ENCODE measurements at regions not wholly inside any gene's neighbourhood (a gene's known extent, or its start where the extent isn't known, plus 50 kb on each side); places are given as distances from the start of the nearest gene placed in this dataset.
A peak's percentile ranks its signal among the peaks of the same experiment; 100 is the strongest.

- WGBS, 10 experiments = 28 to 83% (median 80%) methylated on average over 1 to 4 of the region's 5 CpGs; no CpG with 5 or more reads in 5 of the 10 experiments
- H3K4me3 ChIP-seq = no peak overlapping the region
- in situ Hi-C loops (cut with MboI; ENCODE audit: low pct_unique_long_range_greater_than_20kb in 2 of 9, low sequenced_read_pairs in 9 of 9, unreplicated experiment in 9 of 9) = no loop called here
- no peak for ATAC-seq (replicated peaks in 6 of 8)
- peaks cover 1 to 16% of the 10 kb centered on the region in 2 donors for H3K4me1 ChIP-seq (replicated peaks in 1 of 2)
- H3K27ac ChIP-seq = no peak overlapping the region
These were observed 55.5 kb downstream of the DRD1 start for GRCh38 chr5:175388531-175388930.

- no peak for ATAC-seq (replicated peaks in 6 of 8)
- no peak overlapping the region for H3K27ac ChIP-seq
- in situ Hi-C loops (cut with MboI; ENCODE audit: low pct_unique_long_range_greater_than_20kb in 2 of 9, low sequenced_read_pairs in 9 of 9, unreplicated experiment in 9 of 9) = no loop called here
- no peak overlapping the region for H3K4me3 ChIP-seq
- H3K4me1 ChIP-seq (replicated peaks in 1 of 2) = peaks cover 5 to 22% of the 10 kb centered on the region in 2 donors
- WGBS, 10 experiments = 0 to 85% (median 60%) methylated on average over 1 to 2 of the region's 2 CpGs; no CpG with 5 or more reads in 5 of the 10 experiments
These were observed 56.8 kb downstream of the DRD1 start for GRCh38 chr5:175387144-175387543.

- H3K4me3 ChIP-seq = no peak overlapping the region
- in situ Hi-C loops (cut with MboI; ENCODE audit: low pct_unique_long_range_greater_than_20kb in 2 of 9, low sequenced_read_pairs in 9 of 9, unreplicated experiment in 9 of 9) = no loop called here
- ATAC-seq (replicated peaks in 6 of 8) = no peak
- 40 to 100% (median 80%) methylated on average over 1 to 2 of the region's 2 CpGs; no CpG with 5 or more reads in 6 of the 10 experiments for WGBS, 10 experiments
- H3K4me1 ChIP-seq (replicated peaks in 1 of 2) = peaks cover 5 to 22% of the 10 kb centered on the region in 2 donors
- H3K27ac ChIP-seq = no peak overlapping the region
These were observed 57.5 kb downstream of the DRD1 start for GRCh38 chr5:175386526-175386925.

GRCh38 chr5:175385691-175386362 is 58.2 kb downstream of the DRD1 start:
- peak overlapping the region in 1 of 2 donors; percentile 10 for H3K27ac ChIP-seq
- ATAC-seq (replicated peaks in 6 of 8) = peak; percentile 31 to 75 (median 62)
- no peak overlapping the region for H3K4me3 ChIP-seq
- WGBS, 10 experiments = 19 to 88% (median 47%) methylated on average over 2 to 9 of the region's 9 CpGs
- H3K4me1 ChIP-seq (replicated peaks in 1 of 2) = peaks cover 5 to 22% of the 10 kb centered on the region in 2 donors
- in situ Hi-C loops (cut with MboI; ENCODE audit: low pct_unique_long_range_greater_than_20kb in 2 of 9, low sequenced_read_pairs in 9 of 9, unreplicated experiment in 9 of 9) = no loop called here

- Histone ChIP-seq H3K27ac (peak overlapping the region in 1 of 2 donors; percentile 72), H3K4me1 (replicated peaks in 1 of 2) (peaks cover 5 to 22% of the 10 kb centered on the region in 2 donors), H3K4me3 (no peak overlapping the region)
- WGBS, 10 experiments = 0 to 100% (median 68%) methylated on average over 1 to 2 of the region's 2 CpGs; no CpG with 5 or more reads in 2 of the 10 experiments
- no peak for ATAC-seq (replicated peaks in 6 of 8)
- in situ Hi-C loops (cut with MboI; ENCODE audit: low pct_unique_long_range_greater_than_20kb in 2 of 9, low sequenced_read_pairs in 9 of 9, unreplicated experiment in 9 of 9) = no loop called here
These were observed 59.0 kb downstream of the DRD1 start for GRCh38 chr5:175384724-175385552.

- peak in 5 of 8 experiments; percentile 61 to 75 (median 68) for ATAC-seq (replicated peaks in 6 of 8)
- peak overlapping the region in 1 of 2 donors; percentile 62 for H3K27ac ChIP-seq
These were observed 60.6 kb downstream of the DRD1 start for GRCh38 chr5:175383350-175383749.

GRCh38 chr5:175382171-175382570 is 61.8 kb downstream of the DRD1 start:
- H3K4me3 ChIP-seq = no peak overlapping the region
- no peak for ATAC-seq (replicated peaks in 6 of 8)
- in situ Hi-C loops (cut with MboI; ENCODE audit: low pct_unique_long_range_greater_than_20kb in 2 of 9, low sequenced_read_pairs in 9 of 9, unreplicated experiment in 9 of 9) = no loop called here
- 29 to 100% (median 86%) methylated on average over 1 of the region's 1 CpG; no CpG with 5 or more reads in 5 of the 10 experiments for WGBS, 10 experiments
- H3K4me1 ChIP-seq (replicated peaks in 1 of 2) = peaks cover 5 to 22% of the 10 kb centered on the region in 2 donors
- no peak overlapping the region for H3K27ac ChIP-seq

More at GRCh38 chr5:175383350-175383749, 60.6 kb downstream of the DRD1 start:
- H3K4me3 ChIP-seq = no peak overlapping the region
- peaks cover 5 to 22% of the 10 kb centered on the region in 2 donors for H3K4me1 ChIP-seq (replicated peaks in 1 of 2)
- 7 to 69% (median 25%) methylated on average over 1 to 4 of the region's 4 CpGs; no CpG with 5 or more reads in 2 of the 10 experiments for WGBS, 10 experiments
- in situ Hi-C loops (cut with MboI; ENCODE audit: low pct_unique_long_range_greater_than_20kb in 2 of 9, low sequenced_read_pairs in 9 of 9, unreplicated experiment in 9 of 9) = no loop called here

- in situ Hi-C loops (cut with MboI; ENCODE audit: low pct_unique_long_range_greater_than_20kb in 2 of 9, low sequenced_read_pairs in 9 of 9, unreplicated experiment in 9 of 9) = no loop called here
- peaks cover 5 to 15% of the 10 kb centered on the region in 2 donors for H3K4me1 ChIP-seq (replicated peaks in 1 of 2)
- ATAC-seq (replicated peaks in 6 of 8) = peak in 5 of 8 experiments; percentile 1 to 52 (median 30)
- 17 to 83% (median 65%) methylated on average over 1 to 4 of the region's 4 CpGs; no CpG with 5 or more reads in 2 of the 10 experiments for WGBS, 10 experiments
- H3K4me3 ChIP-seq = no peak overlapping the region
- H3K27ac ChIP-seq = no peak overlapping the region
These were observed 62.9 kb downstream of the DRD1 start for GRCh38 chr5:175381130-175381529.

GRCh38 chr5:175380701-175381100 is 63.3 kb downstream of the DRD1 start:
- Histone ChIP-seq H3K27ac (no peak overlapping the region), H3K4me1 (replicated peaks in 1 of 2) (peaks cover 5 to 14% of the 10 kb centered on the region in 2 donors), H3K4me3 (no peak overlapping the region)
- ATAC-seq (replicated peaks in 6 of 8) = no peak
- WGBS, 10 experiments = 56 to 100% (median 100%) methylated on average over 1 to 2 of the region's 2 CpGs; no CpG with 5 or more reads in 4 of the 10 experiments
- in situ Hi-C loops (cut with MboI; ENCODE audit: low pct_unique_long_range_greater_than_20kb in 2 of 9, low sequenced_read_pairs in 9 of 9, unreplicated experiment in 9 of 9) = no loop called here

GRCh38 chr5:175379867-175380266 is 64.1 kb downstream of the DRD1 start:
- no peak for ATAC-seq (replicated peaks in 6 of 8)
- Histone ChIP-seq H3K4me1 (replicated peaks in 1 of 2) (peaks cover 5 to 9% of the 10 kb centered on the region in 2 donors), H3K27ac (no peak overlapping the region), H3K4me3 (no peak overlapping the region)
- WGBS, 10 experiments = 0 to 57% (median 0%) methylated on average over 1 of the region's 1 CpG; no CpG with 5 or more reads in 2 of the 10 experiments
- in situ Hi-C loops (cut with MboI; ENCODE audit: low pct_unique_long_range_greater_than_20kb in 2 of 9, low sequenced_read_pairs in 9 of 9, unreplicated experiment in 9 of 9) = no loop called here

GRCh38 chr5:175378444-175379028 is 65.4 kb downstream of the DRD1 start:
- in situ Hi-C loops (cut with MboI; ENCODE audit: low pct_unique_long_range_greater_than_20kb in 2 of 9, low sequenced_read_pairs in 9 of 9, unreplicated experiment in 9 of 9) = no loop called here
- H3K27ac ChIP-seq = no peak overlapping the region
- H3K4me3 ChIP-seq = no peak overlapping the region
- peaks cover 4 to 6% of the 10 kb centered on the region in 2 donors for H3K4me1 ChIP-seq (replicated peaks in 1 of 2)
- ATAC-seq (replicated peaks in 6 of 8) = peak; percentile 49 to 90 (median 83)
- WGBS, 10 experiments = 0 to 68% (median 21%) methylated on average over 2 to 5 of the region's 5 CpGs; no CpG with 5 or more reads in 2 of the 10 experiments

- no peaks in the 10 kb centered on the region for H3K4me1 ChIP-seq (replicated peaks in 1 of 2)
- H3K27ac ChIP-seq = no peak overlapping the region
- in situ Hi-C loops (cut with MboI; ENCODE audit: low pct_unique_long_range_greater_than_20kb in 2 of 9, low sequenced_read_pairs in 9 of 9, unreplicated experiment in 9 of 9) = no loop called here
- no peak overlapping the region for H3K4me3 ChIP-seq
- 0 to 75% (median 27%) methylated on average over 1 of the region's 1 CpG; no CpG with 5 or more reads in 2 of the 10 experiments for WGBS, 10 experiments
- ATAC-seq (replicated peaks in 6 of 8) = no peak
These were observed 66.2 kb downstream of the DRD1 start for GRCh38 chr5:175377816-175378215.

Data from motor neuron (in vitro differentiated cells).